Loucy (cell line): ENCODE measurements at regions not wholly inside any gene's neighbourhood (a gene's known extent, or its start where the extent isn't known, plus 50 kb on each side); places are given as distances from the start of the nearest gene placed in this dataset.

ENCODE experiments used
- CTCF ChIP-seq: fragments of 200-600 bp; sonication (generic); conservative IDR thresholded peaks from 2 replicates; pipeline ENCODE4 v1.5.1; 2014; ENCODE audit warnings: mild to moderate bottlenecking, antibody characterized with exemption, low read length
- EZH2phosphoT487 ChIP-seq: fragments of 200-600 bp; IDR thresholded peaks from 2 replicates; pipeline ENCODE4 v1.6.1; 2018; ENCODE audit warnings: antibody characterized with exemption, mild to moderate bottlenecking, moderate library complexity, borderline replicate concordance

DNA sequence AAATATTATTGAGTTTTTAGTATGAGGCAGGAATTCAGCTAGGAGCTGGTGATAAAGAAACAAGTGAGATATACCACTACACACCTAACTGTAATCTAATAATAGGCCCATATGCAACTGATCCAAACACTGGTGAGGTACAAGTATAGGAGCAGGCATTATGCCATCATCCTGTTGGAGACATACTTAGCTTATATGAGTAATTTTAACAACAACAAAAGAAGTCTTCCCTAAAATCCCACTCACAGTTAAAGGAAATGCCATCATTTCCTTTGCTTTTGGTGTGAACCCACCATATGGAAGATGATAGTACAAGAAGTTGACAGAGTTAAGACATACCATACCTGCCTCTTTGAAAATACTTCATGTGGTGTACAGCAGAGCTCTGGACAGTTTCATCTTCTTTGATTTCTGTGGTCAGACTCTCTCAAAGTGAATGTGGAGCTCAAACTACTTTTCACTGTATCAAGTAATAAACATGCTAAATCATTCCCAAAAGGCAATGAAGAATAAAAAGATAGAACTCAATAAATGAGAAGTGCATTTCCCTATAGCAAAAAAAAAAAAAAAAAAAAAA, 85.5 kb downstream of the CD200R1L start:
- no peak for TF ChIP-seq CTCF
- TF ChIP-seq EZH2phosphoT487, result no peak
